Parathyroid adenoma (tissue), 2 donors: ENCODE measurements at regions not wholly inside any gene's neighbourhood (a gene's known extent, or its start where the extent isn't known, plus 50 kb on each side); places are given as distances from the start of the nearest gene placed in this dataset.

Source experiments
- H2AFZ ChIP-seq: fragments of 300-600 bp; sonication (generic); one replicate; pipeline ENCODE4 v1.7.0; 2017; ENCODE audit warnings: antibody characterized with exemption, mild to moderate bottlenecking
- H3K27ac ChIP-seq: fragments of 300-600 bp; sonication (generic); one replicate; pipeline ENCODE4 v1.7.0; 2017
- H3K27me3 ChIP-seq: fragments of 300-600 bp; sonication (generic); one replicate; pipeline ENCODE4 v1.7.0; 2017; ENCODE audit warnings: low read length; ENCODE audit not compliant: control insufficient read depth, insufficient read depth
- H3K36me3 ChIP-seq: fragments of 300-600 bp; sonication (generic); one replicate; pipeline ENCODE4 v1.7.0; 2017; ENCODE audit warnings: low read length; ENCODE audit not compliant: control insufficient read depth, insufficient read depth
- H3K4me1 ChIP-seq: fragments of 300-600 bp; sonication (generic); one replicate; pipeline ENCODE4 v1.7.0; 2017; ENCODE audit warnings: control low read depth
- H3K4me2 ChIP-seq: fragments of 300-600 bp; sonication (generic); one replicate; pipeline ENCODE4 v1.7.0; 2017; ENCODE audit warnings: low read length
- H3K4me3 ChIP-seq: fragments of 300-600 bp; sonication (generic); one replicate; pipeline ENCODE4 v1.7.0; 2017; ENCODE audit warnings: low read depth, low read length
- H3K79me2 ChIP-seq: fragments of 300-600 bp; sonication (generic); one replicate; pipeline ENCODE4 v1.7.0; 2017; ENCODE audit warnings: control low read depth
- H3K9ac ChIP-seq: fragments of 300-600 bp; sonication (generic); one replicate; pipeline ENCODE4 v1.7.0; 2017; ENCODE audit warnings: mild to moderate bottlenecking
- H3K9me3 ChIP-seq: fragments of 300-600 bp; sonication (generic); one replicate; pipeline ENCODE4 v1.7.0; 2017; ENCODE audit warnings: low read length; ENCODE audit not compliant: control insufficient read depth
- TF ChIP-seq, protein P1 (sequence below): fragments of 300-600 bp; sonication (generic); IDR thresholded peaks from one replicate; pipeline ENCODE4 v1.7.0; 2017; ENCODE audit warnings: antibody characterized with exemption, mild to moderate bottlenecking
- donor health status: primary hyperparathyroidism.

DNA sequence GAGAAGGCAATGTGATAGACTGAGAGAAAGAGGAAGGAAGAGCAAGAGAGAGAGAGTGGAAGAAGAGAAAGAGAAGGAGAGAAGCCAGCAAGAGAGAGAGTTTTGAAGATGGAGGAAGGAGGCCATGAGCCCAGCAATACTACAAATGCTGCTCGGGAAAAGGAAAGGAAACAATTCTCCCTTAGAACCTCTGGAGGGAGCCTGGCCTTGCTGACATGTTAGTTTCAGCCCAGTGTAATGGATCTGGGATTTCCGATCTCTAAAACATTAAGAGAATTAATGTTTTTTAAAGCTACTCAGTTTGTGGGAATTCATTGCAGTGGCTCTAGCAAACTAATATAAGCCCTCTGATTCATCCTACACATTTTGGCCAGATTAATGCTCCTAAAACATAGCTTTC lies 206.8 kb upstream of the MTPN start:
- H3K79me2 ChIP-seq, result no peaks in the 10 kb centered on the region
- no peak overlapping the region for H3K4me2 ChIP-seq
- no peak overlapping the region for H3K27ac ChIP-seq
- no peaks in the 10 kb centered on the region for H3K36me3 ChIP-seq
- no peak overlapping the region for H2AFZ ChIP-seq
- TF ChIP-seq, protein P1, sequence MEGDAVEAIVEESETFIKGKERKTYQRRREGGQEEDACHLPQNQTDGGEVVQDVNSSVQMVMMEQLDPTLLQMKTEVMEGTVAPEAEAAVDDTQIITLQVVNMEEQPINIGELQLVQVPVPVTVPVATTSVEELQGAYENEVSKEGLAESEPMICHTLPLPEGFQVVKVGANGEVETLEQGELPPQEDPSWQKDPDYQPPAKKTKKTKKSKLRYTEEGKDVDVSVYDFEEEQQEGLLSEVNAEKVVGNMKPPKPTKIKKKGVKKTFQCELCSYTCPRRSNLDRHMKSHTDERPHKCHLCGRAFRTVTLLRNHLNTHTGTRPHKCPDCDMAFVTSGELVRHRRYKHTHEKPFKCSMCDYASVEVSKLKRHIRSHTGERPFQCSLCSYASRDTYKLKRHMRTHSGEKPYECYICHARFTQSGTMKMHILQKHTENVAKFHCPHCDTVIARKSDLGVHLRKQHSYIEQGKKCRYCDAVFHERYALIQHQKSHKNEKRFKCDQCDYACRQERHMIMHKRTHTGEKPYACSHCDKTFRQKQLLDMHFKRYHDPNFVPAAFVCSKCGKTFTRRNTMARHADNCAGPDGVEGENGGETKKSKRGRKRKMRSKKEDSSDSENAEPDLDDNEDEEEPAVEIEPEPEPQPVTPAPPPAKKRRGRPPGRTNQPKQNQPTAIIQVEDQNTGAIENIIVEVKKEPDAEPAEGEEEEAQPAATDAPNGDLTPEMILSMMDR, result no peak
- no peak overlapping the region for H3K4me3 ChIP-seq
- no peaks in the 10 kb centered on the region for H3K9me3 ChIP-seq
- no peaks in the 10 kb centered on the region for H3K4me1 ChIP-seq
- no peaks in the 10 kb centered on the region for H3K27me3 ChIP-seq
- H3K9ac ChIP-seq, result no peak overlapping the region

DNA sequence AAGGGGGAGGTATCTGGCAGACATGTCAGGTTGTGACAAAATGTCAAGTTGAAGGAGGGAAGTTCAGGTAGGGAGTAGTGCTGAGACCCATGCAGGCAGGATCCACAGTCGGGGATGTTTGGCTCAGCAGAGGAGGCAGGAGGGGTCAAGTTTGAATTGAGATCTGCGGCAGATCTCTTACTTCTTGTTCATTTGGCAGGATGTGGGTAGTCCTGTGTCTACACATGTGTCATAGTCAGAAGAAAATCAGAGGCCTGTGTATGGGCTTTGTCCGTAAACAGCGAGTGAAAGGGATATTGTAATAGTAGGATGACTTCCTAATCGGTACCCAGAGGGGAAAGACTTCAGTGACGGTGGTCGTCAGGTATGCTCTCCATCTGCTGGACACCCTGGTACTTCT lies 203.8 kb upstream of the MTPN start:
- Histone ChIP-seq H3K9ac (no peak overlapping the region), H2AFZ (no peak overlapping the region), H3K27ac (no peak overlapping the region), H3K27me3 (no peaks in the 10 kb centered on the region), H3K4me3 (no peak overlapping the region), H3K4me1 (no peaks in the 10 kb centered on the region), H3K4me2 (no peak overlapping the region), H3K9me3 (no peaks in the 10 kb centered on the region), H3K79me2 (no peaks in the 10 kb centered on the region), H3K36me3 (no peaks in the 10 kb centered on the region)
- TF ChIP-seq, protein P1, result no peak

DNA sequence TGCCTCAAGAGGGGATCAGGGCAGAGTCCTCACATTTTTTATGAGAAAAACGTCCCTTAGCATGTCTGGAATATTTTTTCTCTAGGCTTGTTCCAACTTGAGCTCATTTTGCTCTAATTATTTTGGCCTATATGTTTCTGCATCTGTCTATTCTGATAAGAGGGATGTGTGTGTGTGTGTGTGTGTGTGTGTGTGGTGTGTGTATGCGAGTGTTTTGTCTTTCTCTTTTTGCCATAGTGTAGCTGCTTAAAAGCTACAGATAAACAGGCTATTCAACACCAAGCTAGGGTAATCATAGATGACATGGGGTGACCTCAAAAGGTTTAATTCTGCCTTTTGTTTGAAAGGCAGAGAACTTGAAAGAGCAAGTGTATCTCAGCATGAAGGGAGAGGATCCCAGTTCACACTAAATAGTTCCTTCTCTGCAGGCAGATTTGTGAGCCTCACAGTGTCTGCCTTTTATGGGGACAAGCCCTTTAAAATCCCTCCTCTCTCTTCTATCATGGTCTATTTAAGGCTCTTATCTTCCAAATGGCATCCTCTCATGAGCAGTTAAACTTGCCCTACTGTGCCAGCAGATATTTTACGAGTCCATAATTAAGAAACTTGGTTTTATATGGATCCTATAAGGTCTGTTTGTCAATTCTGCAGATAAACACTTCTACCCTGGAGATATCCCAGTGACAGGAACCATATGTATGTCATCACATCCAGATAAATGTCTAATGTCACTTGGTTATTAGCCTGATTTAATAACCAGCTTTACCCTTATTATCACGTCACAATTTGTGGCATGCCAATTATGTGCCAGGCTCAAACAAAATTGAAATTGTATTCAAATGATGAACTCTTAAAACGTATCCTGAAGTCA lies 202.9 kb upstream of the MTPN start:
- Histone ChIP-seq H3K4me1 (no peaks in the 10 kb centered on the region), H3K9me3 (no peaks in the 10 kb centered on the region), H3K9ac (no peak overlapping the region), H3K36me3 (no peaks in the 10 kb centered on the region), H3K4me2 (no peak overlapping the region), H2AFZ (no peak overlapping the region), H3K4me3 (no peak overlapping the region), H3K79me2 (no peaks in the 10 kb centered on the region), H3K27me3 (no peaks in the 10 kb centered on the region), H3K27ac (no peak overlapping the region)
- TF ChIP-seq, protein P1, result no peak

DNA sequence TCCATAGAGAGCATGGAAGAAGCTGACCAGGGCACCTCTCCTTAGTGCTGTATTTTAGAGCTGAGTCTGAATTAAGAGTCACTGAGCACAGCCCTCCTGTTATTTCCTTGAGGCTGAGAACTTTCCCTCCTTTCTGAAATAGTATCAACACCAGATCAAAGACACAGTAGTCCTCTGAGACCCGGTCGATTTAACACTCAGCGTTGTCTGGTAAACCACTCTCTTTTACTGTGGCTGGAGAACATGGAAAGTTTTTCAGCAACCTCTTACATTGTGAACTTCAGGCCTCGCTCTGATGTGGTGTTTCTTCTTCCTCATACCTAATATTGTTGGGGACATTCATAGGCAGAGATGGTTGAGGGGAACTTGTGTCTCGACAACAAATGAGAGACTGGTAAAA lies 202.0 kb upstream of the MTPN start:
- H3K4me2 ChIP-seq, result no peak overlapping the region
- H3K9me3 ChIP-seq, result no peaks in the 10 kb centered on the region
- H3K27me3 ChIP-seq, result no peaks in the 10 kb centered on the region
- H3K79me2 ChIP-seq, result no peaks in the 10 kb centered on the region
- no peaks in the 10 kb centered on the region for H3K4me1 ChIP-seq
- H3K9ac ChIP-seq, result no peak overlapping the region
- H3K4me3 ChIP-seq, result no peak overlapping the region
- TF ChIP-seq, protein P1, result no peak
- no peak overlapping the region for H3K27ac ChIP-seq
- H2AFZ ChIP-seq, result no peak overlapping the region
- no peaks in the 10 kb centered on the region for H3K36me3 ChIP-seq
